Hepatocyte (in vitro differentiated cells): ENCODE measurements at regions not wholly inside any gene's neighbourhood (a gene's known extent, or its start where the extent isn't known, plus 50 kb on each side); places are given as distances from the start of the nearest gene placed in this dataset.

Experiments used
- CTCF ChIP-seq: fragments of 200-600 bp; sonication (generic); IDR thresholded peaks from 2 replicates; pipeline ENCODE4 v1.5.1; 2016; ENCODE audit warnings: antibody characterized with exemption, mild to moderate bottlenecking; ENCODE audit not compliant: poor library complexity
- EZH2 ChIP-seq: fragments of 200-600 bp; sonication (generic); IDR thresholded peaks from 2 replicates; pipeline ENCODE4 v1.6.1; 2016; ENCODE audit warnings: antibody characterized with exemption, mild to moderate bottlenecking, borderline replicate concordance

DNA sequence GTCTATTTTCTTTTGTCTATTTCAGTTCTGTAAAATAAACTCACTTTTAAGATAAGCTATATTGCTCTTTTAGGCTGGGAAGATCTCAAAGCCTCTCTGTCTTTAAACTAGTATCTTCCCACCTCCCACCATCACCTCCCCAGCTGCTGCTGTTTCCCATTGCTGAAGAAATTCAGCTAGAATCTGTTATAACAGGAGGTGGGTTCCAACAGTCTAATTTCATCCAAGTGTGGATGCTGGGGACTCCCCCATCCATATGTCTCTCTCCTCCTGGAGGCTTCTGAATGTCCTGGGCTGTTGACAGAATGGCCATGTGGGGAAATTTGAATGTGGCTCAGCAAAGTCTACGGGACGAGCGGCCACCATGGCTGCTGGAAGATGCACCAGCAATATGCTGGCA lies 301.0 kb downstream of the RASEF start:
- TF ChIP-seq EZH2, result no peak
- no peak for TF ChIP-seq CTCF
